Fibroblast of lung (primary cell): ENCODE measurements at regions not wholly inside any gene's neighbourhood (a gene's known extent, or its start where the extent isn't known, plus 50 kb on each side); places are given as distances from the start of the nearest gene placed in this dataset.

Experiments used
- DNase-seq, 2 donors: peaks; one replicate each; pipeline versions ENCODE4 v3.0.0 to v3.0.0-alpha.2; 2010; ENCODE audit warnings: low read depth in 2 of 2
- H2AFZ ChIP-seq: 2 replicates; pipeline ENCODE4 v1.5.1; 2012; ENCODE audit warnings: low read length, control low read depth, inconsistent platforms
- H3K27ac ChIP-seq: 2 replicates; pipeline ENCODE4 v1.5.1; 2011; ENCODE audit warnings: low read length, control low read depth; ENCODE audit not compliant: insufficient read depth
- H3K27me3 ChIP-seq: 2 replicates; pipeline ENCODE4 v1.5.1; 2011; ENCODE audit warnings: mild to moderate bottlenecking, low read length; ENCODE audit not compliant: control insufficient read depth, insufficient read depth
- H3K36me3 ChIP-seq: 2 replicates; pipeline ENCODE4 v1.5.1; 2011; ENCODE audit warnings: low read length; ENCODE audit not compliant: control insufficient read depth, insufficient read depth
- H3K4me1 ChIP-seq: 2 replicates; pipeline ENCODE4 v1.5.1; 2011; ENCODE audit warnings: low read length; ENCODE audit not compliant: control insufficient read depth, insufficient read depth; ENCODE audit errors: extremely low read depth
- H3K4me2 ChIP-seq: 2 replicates; pipeline ENCODE4 v1.5.1; 2011; ENCODE audit warnings: low read length, control low read depth; ENCODE audit not compliant: insufficient read depth; ENCODE audit errors: extremely low read depth
- H3K4me3 ChIP-seq, 4 experiments: fragments of 200-600 bp in 1 of 4; sonication (generic) in 1 of 4; replicated peaks in 1 of 4; 2 replicates each; pipeline ENCODE4 v1.5.1; 2011 to 2016; ENCODE audit warnings: low read length in 4 of 4, low read depth in 3 of 4, mild to moderate bottlenecking in 3 of 4, control low read depth in 2 of 4, inconsistent platforms in 1 of 4, mixed read lengths in 1 of 4; ENCODE audit not compliant: insufficient read depth in 1 of 4; ENCODE audit errors: control extremely low read depth in 1 of 4
- H3K79me2 ChIP-seq: 2 replicates; pipeline ENCODE4 v1.5.1; 2012; ENCODE audit warnings: mild to moderate bottlenecking, low read length, inconsistent platforms; ENCODE audit not compliant: control insufficient read depth, insufficient read depth
- H3K9ac ChIP-seq: 2 replicates; pipeline ENCODE4 v1.5.1; 2011; ENCODE audit warnings: mild to moderate bottlenecking, low read length, control low read depth; ENCODE audit not compliant: insufficient read depth
- H3K9me3 ChIP-seq: 2 replicates; pipeline ENCODE4 v1.5.1; 2012; ENCODE audit warnings: low read depth, low read length; ENCODE audit not compliant: control insufficient read depth, insufficient read depth
- H4K20me1 ChIP-seq: 2 replicates; pipeline ENCODE4 v1.5.1; 2011; ENCODE audit warnings: low read length; ENCODE audit not compliant: control insufficient read depth, insufficient read depth; ENCODE audit errors: extremely low read depth
- CTCF ChIP-seq, 2 donors: IDR thresholded peaks in 1 of 2; conservative IDR thresholded peaks in 1 of 2; 1 replicate in 1 of 2; 2 replicates in 1 of 2; pipeline ENCODE4 v1.5.1; 2011 to 2012; ENCODE audit warnings: low read length in 2 of 2, control low read depth in 1 of 2, inconsistent platforms in 1 of 2, low read depth in 1 of 2, mild to moderate bottlenecking in 1 of 2
- EZH2 ChIP-seq: IDR thresholded peaks from 2 replicates; pipeline ENCODE4 v1.5.1; 2012; ENCODE audit warnings: low read length, control low read depth, mild to moderate bottlenecking; ENCODE audit errors: missing control alignments

GRCh38 chr20:54355631-54356280 is 119.6 kb upstream of the DOK5 start:
- Histone ChIP-seq H3K4me1 (peaks cover 2% of the 10 kb centered on the region), H3K9me3 (no peaks in the 10 kb centered on the region), H3K79me2 (no peaks in the 10 kb centered on the region), H3K36me3 (no peaks in the 10 kb centered on the region), H2AFZ (no peak overlapping the region), H4K20me1 (no peaks in the 10 kb centered on the region), H3K27ac (no peak overlapping the region), H3K9ac (no peak overlapping the region), H3K27me3 (no peaks in the 10 kb centered on the region), H3K4me3 (no peak overlapping the region), H3K4me2 (no peak overlapping the region)
- no peak for TF ChIP-seq EZH2
- TF ChIP-seq CTCF (conservative IDR thresholded peaks at IDR 0.05 in 1 of 2, IDR thresholded peaks at IDR 0.05 in 1 of 2; ENCODE audit: low read depth in 1 of 2, low read length in 2 of 2) = no peak
- DNase-seq = peak; percentile 13 to 53

- H2AFZ ChIP-seq = no peak overlapping the region
- H3K9me3 ChIP-seq = no peaks in the 10 kb centered on the region
- H3K4me2 ChIP-seq = no peak overlapping the region
- H3K27ac ChIP-seq = no peak overlapping the region
- no peaks in the 10 kb centered on the region for H3K36me3 ChIP-seq
- H3K9ac ChIP-seq = no peak overlapping the region
- H3K79me2 ChIP-seq = no peaks in the 10 kb centered on the region
- no peaks in the 10 kb centered on the region for H4K20me1 ChIP-seq
- H3K4me3 ChIP-seq = no peak overlapping the region
- peaks cover 2% of the 10 kb centered on the region for H3K4me1 ChIP-seq
- H3K27me3 ChIP-seq = no peaks in the 10 kb centered on the region
- TF ChIP-seq CTCF (conservative IDR thresholded peaks at IDR 0.05 in 1 of 2, IDR thresholded peaks at IDR 0.05 in 1 of 2; ENCODE audit: low read depth in 1 of 2, low read length in 2 of 2) (no peak), EZH2 (no peak)
- DNase-seq = peak in 1 of 2 donors; percentile 27
These were observed 118.6 kb upstream of the DOK5 start for GRCh38 chr20:54356801-54357200.

DNA sequence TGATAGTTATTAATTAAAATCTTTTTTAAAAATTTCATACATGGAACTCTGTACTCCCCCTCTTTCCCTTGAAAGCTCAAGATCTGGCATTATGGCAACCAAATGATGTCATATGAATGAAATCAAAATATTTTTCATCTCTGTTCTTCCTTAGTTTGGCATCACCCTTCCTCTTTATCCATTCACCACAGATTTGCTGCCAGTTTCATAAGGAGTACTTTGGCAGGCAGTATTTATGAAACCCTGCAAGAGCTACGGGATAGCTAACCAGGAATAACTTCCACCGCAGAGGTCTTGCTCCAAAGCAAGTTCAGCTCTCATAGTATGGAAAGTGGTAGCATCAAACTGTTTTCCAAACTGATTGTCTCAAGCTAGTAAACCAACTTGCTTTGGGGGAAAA is 113.9 kb upstream of the DOK5 start:
- Histone ChIP-seq H4K20me1 (no peaks in the 10 kb centered on the region), H3K4me3 (no peak overlapping the region), H2AFZ (no peak overlapping the region), H3K79me2 (no peaks in the 10 kb centered on the region), H3K9ac (no peak overlapping the region), H3K27me3 (no peaks in the 10 kb centered on the region), H3K27ac (no peak overlapping the region), H3K4me1 (peaks cover 2% of the 10 kb centered on the region), H3K4me2 (no peak overlapping the region), H3K36me3 (no peaks in the 10 kb centered on the region), H3K9me3 (no peaks in the 10 kb centered on the region)
- TF ChIP-seq EZH2 (no peak), CTCF (conservative IDR thresholded peaks at IDR 0.05 in 1 of 2, IDR thresholded peaks at IDR 0.05 in 1 of 2; ENCODE audit: low read depth in 1 of 2, low read length in 2 of 2) (no peak)
- DNase-seq = no peak
